Uterus (tissue), 3 donors: ENCODE measurements at regions not wholly inside any gene's neighbourhood (a gene's known extent, or its start where the extent isn't known, plus 50 kb on each side); places are given as distances from the start of the nearest gene placed in this dataset.

Source experiments
- DNase-seq, 2 donors: peaks; one replicate each; pipeline ENCODE4 v3.0.0-alpha.2; 2019 to 2020
- H3K27ac ChIP-seq, 2 donors: fragments of 200-600 bp; sonication (generic); 1 replicate in 1 of 2; 2 replicates in 1 of 2; pipeline ENCODE4 v1.5.1; 2016 to 2018
- H3K27me3 ChIP-seq, 2 donors: fragments of 200-600 bp; sonication (generic); one replicate each; pipeline ENCODE4 v1.5.1; 2018 to 2019; ENCODE audit warnings: control low read depth in 1 of 2
- H3K36me3 ChIP-seq, 2 donors: fragments of 200-600 bp; sonication (generic); one replicate each; pipeline ENCODE4 v1.5.1; 2019; ENCODE audit warnings: control low read depth in 1 of 2
- H3K4me1 ChIP-seq, 2 donors: fragments of 200-600 bp; sonication (generic); one replicate each; pipeline ENCODE4 v1.5.1; 2018 to 2019; ENCODE audit warnings: control low read depth in 1 of 2
- H3K4me3 ChIP-seq, 2 donors: fragments of 200-600 bp; sonication (generic); 1 replicate in 1 of 2; 2 replicates in 1 of 2; pipeline ENCODE4 v1.5.1; 2018 to 2019; ENCODE audit warnings: mild to moderate bottlenecking in 1 of 2
- H3K9me3 ChIP-seq, 2 donors: fragments of 200-600 bp; sonication (generic); one replicate each; pipeline ENCODE4 v1.5.1; 2019; ENCODE audit warnings: control low read depth in 1 of 2
- POLR2A ChIP-seq, 2 donors: fragments of 450-650 bp; IDR thresholded peaks; one replicate each; pipeline ENCODE4 v1.6.1; 2016; ENCODE audit warnings: antibody characterized with exemption in 2 of 2, mild to moderate bottlenecking in 1 of 2, moderate library complexity in 1 of 2
- intact Hi-C: fragments of 100-400 bp; cut with DNase I; formaldehyde crosslinking; loops from one replicate; pipeline ENCODE4 v1.15.1; 2023; ENCODE audit warnings: low total_unique reads
- TF ChIP-seq, protein P1 (sequence below), 4 experiments: fragments of 200-600 bp in 2 of 4; fragments of 450-650 bp in 2 of 4; sonication (generic) in 2 of 4; IDR thresholded peaks; one replicate each; pipeline ENCODE4 v1.5.1; 2016 to 2019; ENCODE audit warnings: antibody characterized with exemption in 4 of 4, mild to moderate bottlenecking in 2 of 4, moderate library complexity in 1 of 4
- donor health status: DM: yes; HTN: yes; CAD: no.

DNA sequence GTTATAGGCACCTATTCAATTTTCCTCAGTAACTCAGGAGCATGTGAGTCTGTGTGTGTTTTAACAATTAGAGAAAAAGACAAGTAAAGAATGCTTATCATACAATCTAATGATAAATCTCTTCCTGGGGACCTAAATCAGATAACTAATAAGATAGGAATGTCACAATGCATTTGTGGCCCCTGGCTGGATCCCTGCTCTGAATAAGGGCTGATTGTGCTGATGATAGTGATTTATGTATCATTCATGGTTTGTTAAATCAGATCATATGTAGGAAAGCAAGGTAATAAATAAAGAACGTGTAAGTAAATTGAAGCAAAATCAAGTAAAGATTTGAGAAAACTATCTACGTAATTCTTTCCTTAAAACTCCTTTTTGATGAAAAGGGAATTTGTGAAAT, 145.9 kb downstream of the C7orf25 start:
- no peak for DNase-seq
- Histone ChIP-seq H3K27ac (no peak overlapping the region), H3K27me3 (no peaks in the 10 kb centered on the region), H3K4me3 (no peak overlapping the region), H3K4me1 (peaks cover 0 to 4% of the 10 kb centered on the region in 2 donors), H3K36me3 (no peaks in the 10 kb centered on the region), H3K9me3 (no peaks in the 10 kb centered on the region)
- no peak for TF ChIP-seq POLR2A (IDR thresholded peaks at IDR 0.05)
- TF ChIP-seq, protein P1, sequence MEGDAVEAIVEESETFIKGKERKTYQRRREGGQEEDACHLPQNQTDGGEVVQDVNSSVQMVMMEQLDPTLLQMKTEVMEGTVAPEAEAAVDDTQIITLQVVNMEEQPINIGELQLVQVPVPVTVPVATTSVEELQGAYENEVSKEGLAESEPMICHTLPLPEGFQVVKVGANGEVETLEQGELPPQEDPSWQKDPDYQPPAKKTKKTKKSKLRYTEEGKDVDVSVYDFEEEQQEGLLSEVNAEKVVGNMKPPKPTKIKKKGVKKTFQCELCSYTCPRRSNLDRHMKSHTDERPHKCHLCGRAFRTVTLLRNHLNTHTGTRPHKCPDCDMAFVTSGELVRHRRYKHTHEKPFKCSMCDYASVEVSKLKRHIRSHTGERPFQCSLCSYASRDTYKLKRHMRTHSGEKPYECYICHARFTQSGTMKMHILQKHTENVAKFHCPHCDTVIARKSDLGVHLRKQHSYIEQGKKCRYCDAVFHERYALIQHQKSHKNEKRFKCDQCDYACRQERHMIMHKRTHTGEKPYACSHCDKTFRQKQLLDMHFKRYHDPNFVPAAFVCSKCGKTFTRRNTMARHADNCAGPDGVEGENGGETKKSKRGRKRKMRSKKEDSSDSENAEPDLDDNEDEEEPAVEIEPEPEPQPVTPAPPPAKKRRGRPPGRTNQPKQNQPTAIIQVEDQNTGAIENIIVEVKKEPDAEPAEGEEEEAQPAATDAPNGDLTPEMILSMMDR (IDR thresholded peaks at IDR 0.05), result no peak
- intact Hi-C loops, result no loop called here

DNA sequence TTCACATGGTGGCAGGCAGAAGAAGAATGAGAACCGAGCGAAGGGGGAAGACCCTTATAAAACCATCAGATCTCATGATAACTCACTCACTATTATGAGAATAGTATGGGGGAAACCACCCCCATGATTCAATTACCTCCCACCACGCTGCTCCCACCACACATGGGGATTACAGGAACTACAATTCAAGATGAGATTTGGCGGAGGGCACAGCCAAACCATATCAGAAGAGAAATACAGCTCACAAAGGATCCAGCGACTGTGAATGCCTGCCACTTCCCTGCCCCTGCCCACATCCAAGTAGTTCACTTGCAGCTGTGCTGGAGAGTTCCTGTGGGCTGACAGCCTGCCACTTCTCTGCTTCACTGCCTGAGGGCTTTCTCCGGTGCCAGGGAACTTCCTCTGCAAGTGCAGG, 148.7 kb downstream of the C7orf25 start:
- no peak overlapping the region for H3K4me3 ChIP-seq
- H3K4me1 ChIP-seq, result peaks cover 0 to 4% of the 10 kb centered on the region in 2 donors
- H3K36me3 ChIP-seq, result no peaks in the 10 kb centered on the region
- intact Hi-C loops, result no loop called here
- no peak for TF ChIP-seq POLR2A (IDR thresholded peaks at IDR 0.05)
- TF ChIP-seq, protein P1 (IDR thresholded peaks at IDR 0.05), result no peak
- H3K27me3 ChIP-seq, result no peaks in the 10 kb centered on the region
- H3K27ac ChIP-seq, result no peak overlapping the region
- DNase-seq, result no peak
- no peaks in the 10 kb centered on the region for H3K9me3 ChIP-seq

DNA sequence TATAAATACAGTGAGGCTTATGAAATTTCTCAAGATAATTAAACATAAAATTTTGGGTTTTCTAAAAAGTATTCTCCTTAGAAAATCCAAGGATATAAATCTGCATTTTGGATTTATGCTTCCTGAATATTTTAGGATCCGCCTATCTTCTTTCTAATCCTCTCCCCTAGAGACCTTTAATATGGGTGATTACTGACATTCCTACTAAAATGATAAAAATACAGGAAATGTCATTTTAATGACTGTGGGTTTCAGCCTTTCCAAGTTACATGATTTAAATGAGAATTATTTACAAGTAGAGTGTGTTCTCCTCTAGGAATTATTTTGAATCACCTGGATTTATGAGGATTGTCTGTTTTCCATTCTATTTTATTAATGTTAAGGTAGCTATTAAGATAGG, 150.4 kb downstream of the C7orf25 start:
- no peak overlapping the region for H3K27ac ChIP-seq

DNA sequence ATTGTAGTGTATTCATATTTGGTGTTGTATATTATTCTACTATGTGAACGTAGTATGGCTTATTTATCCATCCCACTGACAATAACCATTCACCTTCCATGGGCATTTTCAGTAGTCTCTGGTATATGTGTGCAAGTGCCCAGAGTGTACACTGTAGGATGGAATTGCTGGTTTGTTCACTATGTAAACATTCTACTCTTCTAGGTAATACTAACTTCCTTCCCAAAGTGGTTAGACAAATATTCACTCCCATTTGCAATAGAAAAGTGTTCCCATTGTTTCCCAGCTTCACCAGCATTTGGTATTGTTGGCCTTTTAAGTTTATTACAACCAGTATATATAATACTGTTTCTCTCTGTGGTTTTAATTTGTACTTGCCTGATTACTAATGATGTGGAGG, 153.7 kb downstream of the C7orf25 start:
- Histone ChIP-seq H3K27ac (no peak overlapping the region), H3K36me3 (no peaks in the 10 kb centered on the region), H3K9me3 (no peaks in the 10 kb centered on the region), H3K4me1 (no peaks in the 10 kb centered on the region), H3K27me3 (no peaks in the 10 kb centered on the region), H3K4me3 (no peak overlapping the region)
- intact Hi-C loops, result no loop called here
- DNase-seq, result no peak
- TF ChIP-seq, protein P1 (IDR thresholded peaks at IDR 0.05), result no peak
- no peak for TF ChIP-seq POLR2A (IDR thresholded peaks at IDR 0.05)

More for the DNA sequence above, 150.4 kb downstream of the C7orf25 start:
- DNase-seq, result no peak
- Histone ChIP-seq H3K36me3 (no peaks in the 10 kb centered on the region), H3K27me3 (no peaks in the 10 kb centered on the region), H3K4me1 (peaks cover 0 to under 1% of the 10 kb centered on the region in 2 donors), H3K9me3 (no peaks in the 10 kb centered on the region), H3K4me3 (no peak overlapping the region)
- TF ChIP-seq, protein P1 (IDR thresholded peaks at IDR 0.05), result no peak
- TF ChIP-seq POLR2A (IDR thresholded peaks at IDR 0.05), result no peak
- intact Hi-C loops, result no loop called here

DNA sequence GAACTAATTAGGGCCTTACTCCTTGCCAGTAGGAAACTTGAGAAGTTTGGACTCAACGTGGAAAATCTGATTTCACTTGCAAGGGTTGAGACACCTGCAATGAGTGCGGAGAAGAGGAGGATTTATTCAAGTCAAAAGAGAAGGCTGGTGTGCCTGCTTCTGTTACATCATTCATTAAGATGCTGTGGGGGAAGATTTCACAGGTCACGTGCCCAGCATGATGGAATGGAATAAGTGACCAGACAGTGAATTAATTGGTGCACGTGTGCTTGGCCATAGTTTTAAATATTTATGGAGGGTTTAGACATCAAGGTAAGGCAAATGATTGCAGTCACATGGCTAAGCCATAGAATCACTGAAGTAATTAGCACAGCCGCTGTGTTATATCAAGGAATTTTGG, 155.0 kb downstream of the C7orf25 start:
- Histone ChIP-seq H3K36me3 (no peaks in the 10 kb centered on the region), H3K9me3 (no peaks in the 10 kb centered on the region), H3K4me3 (no peak overlapping the region), H3K27ac (no peak overlapping the region), H3K4me1 (no peaks in the 10 kb centered on the region), H3K27me3 (no peaks in the 10 kb centered on the region)
- no peak for DNase-seq
- TF ChIP-seq, protein P1 (IDR thresholded peaks at IDR 0.05), result no peak
- no peak for TF ChIP-seq POLR2A (IDR thresholded peaks at IDR 0.05)
- intact Hi-C loops, result no loop called here
